ENCODE measurements at regions not wholly inside any gene's neighbourhood (a gene's known extent, or its start where the extent isn't known, plus 50 kb on each side); places are given as distances from the start of the nearest gene placed in this dataset.
A peak's percentile ranks its signal among the peaks of the same experiment; 100 is the strongest.

DNA sequence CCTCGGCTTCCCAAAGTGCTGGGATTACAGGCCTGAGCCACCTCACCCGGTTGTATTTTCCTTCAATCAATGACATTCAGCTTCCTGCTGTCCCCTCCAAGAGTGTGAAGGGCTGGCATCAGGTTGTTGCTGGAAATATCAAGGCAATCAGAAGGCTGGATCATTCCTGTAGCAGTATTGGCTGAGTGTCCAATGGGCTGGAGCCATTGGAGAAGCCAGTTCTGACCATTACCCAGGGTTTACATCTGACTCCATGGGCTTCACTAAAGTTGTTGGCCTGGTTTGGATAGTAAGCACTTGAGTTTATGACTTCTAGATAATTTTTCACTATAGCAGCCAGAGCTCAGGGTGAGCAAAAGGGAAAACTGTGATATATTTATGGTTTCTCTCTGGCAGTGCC, 137.0 kb downstream of the DLEU7 start:
- Mint-ChIP-seq H3K27ac (peak overlapping the region; percentile 48), H3K4me3 (no peak overlapping the region), H3K4me1 (peaks cover 16% of the 10 kb centered on the region), H3K36me3 (no peaks in the 10 kb centered on the region), H3K27me3 (no peaks in the 10 kb centered on the region), H3K9me3 (no peaks in the 10 kb centered on the region)
- ATAC-seq, result no peak

DNA sequence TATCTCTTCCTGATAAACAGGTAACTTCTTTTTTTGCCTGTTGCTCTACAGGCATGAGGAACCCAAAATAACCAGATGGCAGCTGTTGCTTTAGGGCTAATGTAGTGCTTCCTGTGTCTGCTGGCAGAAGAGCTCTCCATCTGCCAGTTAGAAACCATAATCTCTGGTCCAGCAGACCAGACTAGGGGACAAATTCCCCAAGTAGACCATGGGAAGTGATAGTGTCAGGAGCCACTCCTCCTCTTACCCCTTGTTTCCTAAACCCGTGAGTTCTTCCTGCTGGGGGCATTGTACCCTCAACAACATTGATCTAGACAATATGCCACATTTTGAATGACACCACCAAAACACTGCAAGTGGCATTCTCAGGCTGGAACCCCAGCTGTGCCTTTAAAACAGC, 135.9 kb downstream of the DLEU7 start:
- H3K4me3 Mint-ChIP-seq, result no peak overlapping the region
- peak overlapping the region; percentile 31 for H3K27ac Mint-ChIP-seq
- peaks cover 19% of the 10 kb centered on the region for H3K4me1 Mint-ChIP-seq
- H3K36me3 Mint-ChIP-seq, result no peaks in the 10 kb centered on the region
- H3K9me3 Mint-ChIP-seq, result no peaks in the 10 kb centered on the region
- ATAC-seq, result no peak
- no peaks in the 10 kb centered on the region for H3K27me3 Mint-ChIP-seq

DNA sequence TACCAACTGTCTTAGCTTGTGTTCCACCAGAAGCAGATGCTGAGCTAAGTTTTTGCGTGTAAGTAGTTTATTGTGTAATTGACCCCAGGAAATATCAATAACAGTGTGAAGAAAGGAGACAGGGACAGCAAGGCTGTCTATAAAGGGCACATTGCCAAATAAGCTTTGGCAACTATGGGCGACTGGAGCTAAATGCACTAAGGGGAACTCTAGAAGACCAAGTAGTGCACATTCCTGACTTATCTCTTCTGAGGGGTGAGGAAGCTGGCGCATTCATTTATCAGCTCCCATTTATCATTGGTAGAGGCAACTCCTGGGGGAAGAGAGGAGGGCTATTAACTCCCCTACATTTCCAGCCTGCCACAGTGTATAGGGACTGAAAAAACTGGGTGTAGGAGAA, 135.0 kb downstream of the DLEU7 start:
- Mint-ChIP-seq H3K9me3 (no peaks in the 10 kb centered on the region), H3K27me3 (no peaks in the 10 kb centered on the region), H3K4me3 (no peak overlapping the region), H3K27ac (no peak overlapping the region), H3K36me3 (no peaks in the 10 kb centered on the region), H3K4me1 (peaks cover 23% of the 10 kb centered on the region)
- no peak for ATAC-seq

DNA sequence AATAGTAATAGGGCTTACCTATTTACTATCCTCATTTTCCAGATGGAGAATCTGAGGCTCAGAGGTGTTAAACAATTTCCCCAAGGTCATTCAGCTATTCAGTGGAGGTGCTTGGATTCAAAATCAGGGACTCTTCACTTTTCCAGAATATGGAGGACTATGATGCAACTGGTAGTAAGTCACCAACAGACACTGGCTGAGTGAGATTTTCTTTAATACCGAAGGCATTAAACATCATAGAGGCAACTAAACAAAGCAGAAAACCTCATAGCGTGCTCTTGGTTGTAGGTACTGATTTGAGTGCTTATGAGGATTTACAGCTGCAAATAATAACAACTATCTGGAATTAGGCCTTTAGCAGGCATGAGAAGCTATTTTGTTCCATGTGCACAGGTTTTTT, 134.4 kb downstream of the DLEU7 start:
- no peak overlapping the region for H3K4me3 Mint-ChIP-seq
- ATAC-seq, result no peak
- H3K4me1 Mint-ChIP-seq, result peaks cover 29% of the 10 kb centered on the region

DNA sequence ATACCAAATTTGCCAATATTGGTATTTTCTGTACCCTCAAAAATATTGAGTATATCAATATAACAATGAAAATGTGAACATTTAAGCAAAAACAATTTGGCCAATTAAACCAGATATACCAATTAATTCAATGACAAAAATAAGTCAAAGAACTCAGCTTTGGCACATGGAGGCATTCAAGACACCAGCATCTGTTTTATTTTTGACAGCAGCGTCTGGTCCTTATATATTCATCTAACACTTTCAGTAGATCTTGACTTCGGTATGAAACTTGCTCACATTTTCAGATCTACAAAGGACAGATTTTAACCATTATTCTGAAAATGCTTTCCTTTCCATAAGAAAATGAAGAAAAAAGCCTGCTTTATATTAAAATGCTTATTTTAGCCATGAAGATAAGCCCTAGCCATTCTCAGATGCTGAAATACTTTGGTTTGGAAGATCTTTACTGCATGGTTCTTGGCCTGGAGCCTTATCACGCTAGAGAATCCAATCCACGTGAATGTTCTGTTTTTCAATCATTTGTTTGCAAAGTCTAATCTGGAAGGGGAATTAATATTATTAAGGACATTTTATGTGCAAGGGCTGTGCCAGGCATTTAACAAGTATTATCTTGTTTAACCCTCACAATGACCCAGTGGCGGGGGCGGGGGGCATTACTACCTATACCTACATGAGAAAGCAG, 132.2 kb downstream of the DLEU7 start:
- H3K27me3 Mint-ChIP-seq, result no peaks in the 10 kb centered on the region
- H3K9me3 Mint-ChIP-seq, result no peaks in the 10 kb centered on the region
- ATAC-seq, result no peak
- no peaks in the 10 kb centered on the region for H3K36me3 Mint-ChIP-seq
- H3K27ac Mint-ChIP-seq, result no peak overlapping the region
- no peak overlapping the region for H3K4me3 Mint-ChIP-seq
- H3K4me1 Mint-ChIP-seq, result peaks cover 40% of the 10 kb centered on the region

More for the DNA sequence above, 134.4 kb downstream of the DLEU7 start:
- Mint-ChIP-seq H3K36me3 (no peaks in the 10 kb centered on the region), H3K27ac (peak overlapping the region; percentile 42), H3K27me3 (no peaks in the 10 kb centered on the region), H3K9me3 (no peaks in the 10 kb centered on the region)

DNA sequence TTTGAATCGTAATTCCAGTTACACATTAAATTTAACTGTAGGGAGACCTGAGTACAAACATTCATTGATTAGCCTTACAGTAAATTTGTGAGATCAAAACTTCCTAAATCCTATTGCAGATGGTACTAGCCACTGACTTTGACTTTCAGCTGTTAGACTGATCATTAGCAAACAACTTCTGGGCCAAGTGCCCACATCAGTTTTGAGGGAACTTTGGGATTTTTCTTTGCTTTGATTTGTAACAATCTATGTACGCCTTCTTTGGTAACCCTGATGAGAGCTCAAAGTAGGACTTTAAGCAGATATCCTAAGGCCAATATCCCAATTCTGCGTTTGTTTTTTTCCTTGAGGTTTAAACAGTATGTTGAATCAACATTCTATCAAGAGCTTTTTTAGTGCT, 131.5 kb downstream of the DLEU7 start:
- H3K4me3 Mint-ChIP-seq, result no peak overlapping the region
- H3K36me3 Mint-ChIP-seq, result no peaks in the 10 kb centered on the region
- no peak overlapping the region for H3K27ac Mint-ChIP-seq
- no peaks in the 10 kb centered on the region for H3K27me3 Mint-ChIP-seq
- H3K4me1 Mint-ChIP-seq, result peaks cover 41% of the 10 kb centered on the region
- no peaks in the 10 kb centered on the region for H3K9me3 Mint-ChIP-seq
- ATAC-seq, result no peak

DNA sequence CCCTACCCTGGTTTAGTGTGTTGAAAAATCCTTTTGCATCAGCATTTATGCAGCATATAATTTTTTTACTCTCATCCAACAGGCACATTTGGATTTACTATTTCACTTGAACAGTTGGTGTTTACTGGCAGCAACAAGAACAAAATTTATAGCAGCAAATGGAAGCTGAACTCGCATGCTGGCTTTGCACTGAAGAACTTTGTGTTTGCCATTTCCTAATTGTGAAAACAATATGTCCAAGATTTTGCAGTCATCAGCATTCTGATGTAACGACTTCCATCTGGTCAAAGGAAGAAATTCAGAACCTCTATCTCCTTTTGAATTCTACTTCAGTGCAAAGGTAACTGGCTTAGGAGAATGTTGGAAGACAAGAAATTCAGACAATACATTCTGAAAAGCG, 131.0 kb downstream of the DLEU7 start:
- no peaks in the 10 kb centered on the region for H3K9me3 Mint-ChIP-seq
- no peaks in the 10 kb centered on the region for H3K27me3 Mint-ChIP-seq
- no peak overlapping the region for H3K27ac Mint-ChIP-seq
- no peak for ATAC-seq
- no peaks in the 10 kb centered on the region for H3K36me3 Mint-ChIP-seq
- H3K4me1 Mint-ChIP-seq, result peaks cover 38% of the 10 kb centered on the region
- H3K4me3 Mint-ChIP-seq, result no peak overlapping the region

DNA sequence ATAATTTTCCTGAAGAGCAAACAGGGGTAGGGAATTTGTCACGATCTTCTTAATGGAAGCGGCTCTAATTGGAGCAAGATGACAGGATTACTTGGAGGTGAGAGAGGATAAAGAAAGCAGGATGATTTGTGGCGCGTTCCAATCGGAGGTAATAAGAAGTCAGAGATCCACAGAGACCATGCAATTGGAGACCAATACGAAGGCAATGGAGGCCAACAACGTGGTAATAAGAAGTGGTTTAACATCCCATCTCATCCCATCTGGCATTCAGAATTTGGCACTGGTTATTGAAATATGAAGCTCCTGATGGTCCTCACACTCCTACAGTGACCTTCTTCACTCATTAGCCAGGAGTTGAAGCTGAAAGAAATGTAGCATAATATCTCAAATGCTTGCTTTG, 130.6 kb downstream of the DLEU7 start:
- no peak for ATAC-seq
- H3K27ac Mint-ChIP-seq, result no peak overlapping the region
- no peaks in the 10 kb centered on the region for H3K9me3 Mint-ChIP-seq
- H3K36me3 Mint-ChIP-seq, result no peaks in the 10 kb centered on the region
- H3K27me3 Mint-ChIP-seq, result no peaks in the 10 kb centered on the region
- H3K4me3 Mint-ChIP-seq, result no peak overlapping the region
- H3K4me1 Mint-ChIP-seq, result peaks cover 33% of the 10 kb centered on the region

DNA sequence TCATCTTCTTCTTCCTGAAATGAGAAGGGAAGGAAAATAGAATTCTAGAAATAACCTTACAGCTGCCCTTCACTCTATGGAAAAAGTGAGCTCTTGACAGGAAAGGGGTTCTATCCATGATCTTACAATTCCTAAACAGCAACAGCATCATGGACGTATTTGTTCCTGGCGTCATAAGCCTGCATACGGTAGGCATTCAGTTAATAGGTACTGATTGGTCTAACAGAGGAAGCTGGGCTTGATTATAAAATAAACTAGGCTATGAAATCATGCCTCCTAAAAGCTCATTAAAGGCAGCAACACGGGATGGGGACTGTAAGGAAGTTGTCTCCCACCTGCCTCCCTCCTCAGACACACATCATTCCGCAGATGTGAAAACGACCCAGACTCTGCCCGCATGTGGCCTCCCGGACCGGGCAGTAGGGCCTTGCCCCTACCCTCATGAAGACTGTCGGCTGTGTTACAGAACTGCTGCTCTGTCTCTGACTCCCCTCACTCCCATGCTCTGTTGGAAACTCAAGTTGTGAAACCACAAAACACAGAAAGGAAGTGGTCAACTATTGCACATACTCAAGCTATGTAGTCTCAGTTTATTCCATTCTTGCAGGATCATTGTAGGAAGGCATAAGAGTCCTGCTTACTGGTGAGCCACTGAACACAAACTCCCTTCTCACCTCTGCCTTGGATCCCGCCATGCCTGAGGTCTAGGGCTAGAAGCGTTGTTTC, 129.8 kb downstream of the DLEU7 start:
- H3K27ac Mint-ChIP-seq, result peak overlapping the region; percentile 38
- H3K4me3 Mint-ChIP-seq, result peak overlapping the region; percentile 49
- H3K4me1 Mint-ChIP-seq, result peaks cover 32% of the 10 kb centered on the region
- H3K27me3 Mint-ChIP-seq, result no peaks in the 10 kb centered on the region
- peak; percentile 76 for ATAC-seq
- no peaks in the 10 kb centered on the region for H3K9me3 Mint-ChIP-seq
- no peaks in the 10 kb centered on the region for H3K36me3 Mint-ChIP-seq

DNA sequence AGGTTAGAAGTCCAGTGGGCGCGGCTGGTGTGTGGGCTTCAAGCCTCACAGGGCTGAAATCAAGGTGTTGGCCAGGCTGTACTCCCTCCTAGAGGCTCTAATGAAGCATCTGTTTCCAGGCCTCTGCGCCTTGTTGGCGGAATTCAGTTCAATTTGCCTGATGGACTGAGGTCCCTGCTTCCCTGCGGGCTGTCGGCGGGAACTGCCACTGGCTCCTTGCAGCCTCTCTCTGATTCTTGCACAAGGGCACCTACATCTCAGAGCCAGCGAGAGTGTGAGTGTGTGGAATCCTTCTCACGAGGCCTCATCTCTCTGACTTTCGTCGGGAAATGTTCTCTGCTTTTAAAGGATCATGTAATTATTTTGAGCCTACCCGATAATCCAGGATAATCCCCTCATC, 128.6 kb downstream of the DLEU7 start:
- Mint-ChIP-seq H3K4me3 (no peak overlapping the region), H3K36me3 (no peaks in the 10 kb centered on the region), H3K9me3 (no peaks in the 10 kb centered on the region), H3K27me3 (no peaks in the 10 kb centered on the region), H3K4me1 (peaks cover 32% of the 10 kb centered on the region), H3K27ac (no peak overlapping the region)
- ATAC-seq, result no peak

DNA sequence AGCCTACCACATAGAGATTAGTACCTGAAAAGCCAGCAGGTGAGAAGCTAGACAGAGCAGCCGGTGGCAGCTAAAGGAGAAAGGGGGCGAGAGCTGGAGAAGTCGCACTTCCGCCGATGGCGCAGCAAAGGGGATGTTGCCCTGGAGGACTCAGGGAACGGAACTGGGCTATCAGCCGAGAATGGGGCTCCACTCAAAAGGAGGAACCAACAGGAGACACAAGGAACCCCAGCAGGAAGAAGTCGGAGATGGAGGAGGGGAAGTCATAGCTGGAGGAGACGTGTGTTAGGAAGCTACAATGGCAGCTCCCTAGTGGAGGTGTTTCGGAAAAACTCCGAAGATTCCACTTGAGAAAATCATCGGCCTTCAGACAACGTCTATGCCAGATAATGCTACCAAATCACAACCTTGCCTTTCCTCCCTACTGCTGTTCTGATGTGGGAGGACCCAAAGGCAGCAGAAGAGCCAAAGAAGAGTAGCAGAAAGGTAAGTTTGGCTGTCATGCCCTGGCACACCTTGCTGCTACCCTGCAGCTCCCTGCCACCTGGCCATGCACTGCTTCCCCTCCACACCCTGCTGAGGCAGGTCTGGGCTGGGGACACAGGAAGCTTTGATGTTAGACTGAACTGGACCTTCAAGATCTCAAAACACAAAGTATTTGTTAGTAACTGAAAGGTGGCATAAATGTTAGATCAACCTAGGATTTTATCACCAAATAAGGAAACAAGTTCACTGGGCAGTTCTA, 127.9 kb downstream of the DLEU7 start:
- Mint-ChIP-seq H3K4me3 (no peak overlapping the region), H3K4me1 (peaks cover 32% of the 10 kb centered on the region)

DNA sequence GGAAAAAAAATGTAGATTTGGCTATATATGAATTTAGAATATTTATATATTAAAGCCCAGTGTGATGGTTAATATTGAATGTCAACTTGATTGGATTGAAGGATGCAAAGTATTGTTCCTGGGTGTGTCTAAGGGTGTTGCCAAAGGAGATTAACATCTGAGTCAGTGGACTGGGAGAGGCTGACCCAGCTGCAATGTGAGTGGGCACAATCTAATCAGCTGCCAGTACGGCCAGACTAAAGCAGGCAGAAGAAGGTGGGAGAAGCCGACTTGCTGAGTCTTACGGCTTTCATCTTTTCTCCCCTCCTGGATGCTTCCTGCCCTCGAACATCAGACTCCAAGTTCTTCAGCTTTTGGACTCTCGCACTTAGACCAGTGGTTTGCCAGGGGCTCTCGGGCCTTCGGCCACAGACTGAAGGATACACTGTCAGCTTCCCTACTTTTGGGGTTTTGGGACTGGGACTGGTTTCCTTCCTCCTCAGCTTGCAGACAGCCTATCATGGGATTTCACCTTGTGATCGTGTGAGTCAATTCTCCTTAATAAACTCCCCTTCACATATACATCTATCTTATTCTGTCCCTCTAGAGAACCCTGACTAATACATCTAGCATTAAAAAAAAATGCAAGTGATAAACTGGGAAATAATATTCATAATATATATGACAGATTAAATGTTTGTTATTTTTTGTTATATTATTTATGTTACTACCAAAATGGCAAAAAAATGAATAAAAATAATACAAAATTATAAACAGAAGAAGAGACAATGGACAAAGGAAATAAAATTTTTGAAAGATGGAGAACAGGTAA, 122.4 kb downstream of the DLEU7 start:
- Mint-ChIP-seq H3K36me3 (no peaks in the 10 kb centered on the region), H3K4me3 (no peak overlapping the region), H3K27ac (no peak overlapping the region), H3K4me1 (peaks cover 20% of the 10 kb centered on the region), H3K9me3 (peaks cover 3% of the 10 kb centered on the region), H3K27me3 (no peaks in the 10 kb centered on the region)
- no peak for ATAC-seq

More for the DNA sequence above, 127.9 kb downstream of the DLEU7 start:
- no peak overlapping the region for H3K27ac Mint-ChIP-seq
- H3K27me3 Mint-ChIP-seq, result no peaks in the 10 kb centered on the region
- H3K9me3 Mint-ChIP-seq, result no peaks in the 10 kb centered on the region
- no peaks in the 10 kb centered on the region for H3K36me3 Mint-ChIP-seq
- no peak for ATAC-seq

DNA sequence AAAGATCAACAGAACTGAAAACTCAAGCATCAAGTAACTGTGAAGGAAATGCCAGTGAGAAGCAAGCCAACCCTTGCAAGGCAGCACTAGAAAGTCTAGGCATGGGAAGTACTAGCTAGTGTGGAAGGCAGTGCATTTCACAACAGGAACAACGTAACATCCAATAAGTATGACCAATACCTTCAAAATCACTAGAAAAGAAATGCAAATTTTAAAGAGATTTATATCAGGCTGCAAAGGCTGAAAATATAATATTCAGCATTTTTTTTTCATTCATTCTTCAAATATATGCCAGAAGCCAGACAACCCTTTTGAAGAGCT, 121.9 kb downstream of the DLEU7 start:
- Mint-ChIP-seq H3K4me3 (no peak overlapping the region), H3K9me3 (peaks cover 3% of the 10 kb centered on the region), H3K27me3 (no peaks in the 10 kb centered on the region), H3K27ac (no peak overlapping the region), H3K36me3 (no peaks in the 10 kb centered on the region), H3K4me1 (peaks cover 21% of the 10 kb centered on the region)
- ATAC-seq, result no peak

DNA sequence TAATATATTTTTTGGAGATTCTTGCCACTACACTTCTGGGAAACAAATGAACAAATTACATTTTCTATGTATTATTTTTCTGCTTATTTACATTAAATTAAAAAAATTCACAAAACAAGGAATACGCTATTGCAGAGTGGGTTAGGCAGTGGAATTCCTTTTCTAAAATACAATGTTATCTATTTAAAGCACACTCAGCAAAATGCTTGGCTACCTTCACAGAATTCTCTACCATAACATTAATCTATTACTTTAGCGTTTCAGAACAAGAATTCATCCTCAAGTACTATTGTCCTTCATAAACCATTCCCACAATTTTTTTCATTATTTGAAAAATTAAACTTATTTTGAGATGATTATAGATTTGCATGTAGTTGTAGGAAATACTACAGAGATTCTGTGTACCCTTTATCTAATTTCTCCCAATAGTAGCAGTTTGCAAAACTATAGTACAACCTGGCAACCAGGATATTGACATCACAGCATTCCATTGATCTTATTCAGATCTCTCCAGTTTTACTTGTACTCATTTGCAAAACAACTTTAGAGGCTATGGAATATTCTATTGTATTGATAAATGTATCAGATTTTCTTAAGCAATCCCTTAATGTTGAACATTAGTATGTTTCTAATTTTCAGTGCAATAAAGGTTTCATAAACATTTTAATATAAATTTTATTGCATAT, 120.9 kb downstream of the DLEU7 start:
- Mint-ChIP-seq H3K9me3 (peaks cover 3% of the 10 kb centered on the region), H3K36me3 (no peaks in the 10 kb centered on the region), H3K27ac (no peak overlapping the region), H3K4me1 (peaks cover 28% of the 10 kb centered on the region), H3K27me3 (no peaks in the 10 kb centered on the region), H3K4me3 (no peak overlapping the region)
- no peak for ATAC-seq

DNA sequence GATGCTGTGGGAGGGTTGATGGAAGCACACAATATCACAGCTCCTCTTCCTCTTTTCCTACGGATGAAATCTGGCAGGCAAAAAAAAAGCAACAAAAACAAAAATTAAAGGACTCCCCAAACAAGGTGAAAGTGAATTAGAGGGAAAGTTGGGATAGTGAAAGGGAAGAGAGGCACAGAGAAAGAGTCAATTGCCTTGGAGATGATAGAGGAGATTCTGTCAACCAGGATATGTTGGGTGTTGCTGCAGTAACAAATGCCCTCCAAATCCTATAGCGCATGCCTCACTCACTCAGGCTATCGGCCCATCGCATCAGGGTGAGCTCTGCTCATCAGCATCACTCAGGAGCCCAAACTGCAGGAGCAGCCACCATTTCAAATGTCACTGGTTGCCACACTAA, 119.1 kb downstream of the DLEU7 start:
- no peak overlapping the region for H3K4me3 Mint-ChIP-seq
- no peaks in the 10 kb centered on the region for H3K27me3 Mint-ChIP-seq
- H3K9me3 Mint-ChIP-seq, result peaks cover 3% of the 10 kb centered on the region
- ATAC-seq, result no peak
- H3K27ac Mint-ChIP-seq, result no peak overlapping the region
- no peaks in the 10 kb centered on the region for H3K36me3 Mint-ChIP-seq
- peaks cover 30% of the 10 kb centered on the region for H3K4me1 Mint-ChIP-seq
